ENCODE measurements at regions not wholly inside any gene's neighbourhood (a gene's known extent, or its start where the extent isn't known, plus 50 kb on each side); places are given as distances from the start of the nearest gene placed in this dataset.

DNA sequence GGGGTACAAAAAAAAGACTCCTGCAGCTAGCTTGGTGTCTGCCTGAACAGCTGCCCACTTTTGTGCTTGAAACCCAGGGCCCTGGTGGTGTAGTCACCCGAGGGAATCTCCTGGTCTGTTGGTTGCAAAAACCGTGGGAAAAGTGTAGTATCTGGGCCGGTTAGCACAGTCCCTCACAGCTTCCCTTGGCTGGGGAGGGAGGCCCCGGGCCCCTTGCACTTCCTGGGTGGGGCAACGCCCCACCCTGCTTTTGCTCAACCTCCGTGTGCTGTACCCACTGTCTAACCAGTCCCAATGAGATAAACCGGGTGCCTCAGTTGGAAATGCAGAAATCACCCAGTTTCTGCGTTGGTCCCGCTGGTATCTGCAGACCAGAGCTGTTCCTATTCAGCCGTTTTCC, 211.7 kb upstream of the ZPLD1 start:
- TF ChIP-seq, protein P1, sequence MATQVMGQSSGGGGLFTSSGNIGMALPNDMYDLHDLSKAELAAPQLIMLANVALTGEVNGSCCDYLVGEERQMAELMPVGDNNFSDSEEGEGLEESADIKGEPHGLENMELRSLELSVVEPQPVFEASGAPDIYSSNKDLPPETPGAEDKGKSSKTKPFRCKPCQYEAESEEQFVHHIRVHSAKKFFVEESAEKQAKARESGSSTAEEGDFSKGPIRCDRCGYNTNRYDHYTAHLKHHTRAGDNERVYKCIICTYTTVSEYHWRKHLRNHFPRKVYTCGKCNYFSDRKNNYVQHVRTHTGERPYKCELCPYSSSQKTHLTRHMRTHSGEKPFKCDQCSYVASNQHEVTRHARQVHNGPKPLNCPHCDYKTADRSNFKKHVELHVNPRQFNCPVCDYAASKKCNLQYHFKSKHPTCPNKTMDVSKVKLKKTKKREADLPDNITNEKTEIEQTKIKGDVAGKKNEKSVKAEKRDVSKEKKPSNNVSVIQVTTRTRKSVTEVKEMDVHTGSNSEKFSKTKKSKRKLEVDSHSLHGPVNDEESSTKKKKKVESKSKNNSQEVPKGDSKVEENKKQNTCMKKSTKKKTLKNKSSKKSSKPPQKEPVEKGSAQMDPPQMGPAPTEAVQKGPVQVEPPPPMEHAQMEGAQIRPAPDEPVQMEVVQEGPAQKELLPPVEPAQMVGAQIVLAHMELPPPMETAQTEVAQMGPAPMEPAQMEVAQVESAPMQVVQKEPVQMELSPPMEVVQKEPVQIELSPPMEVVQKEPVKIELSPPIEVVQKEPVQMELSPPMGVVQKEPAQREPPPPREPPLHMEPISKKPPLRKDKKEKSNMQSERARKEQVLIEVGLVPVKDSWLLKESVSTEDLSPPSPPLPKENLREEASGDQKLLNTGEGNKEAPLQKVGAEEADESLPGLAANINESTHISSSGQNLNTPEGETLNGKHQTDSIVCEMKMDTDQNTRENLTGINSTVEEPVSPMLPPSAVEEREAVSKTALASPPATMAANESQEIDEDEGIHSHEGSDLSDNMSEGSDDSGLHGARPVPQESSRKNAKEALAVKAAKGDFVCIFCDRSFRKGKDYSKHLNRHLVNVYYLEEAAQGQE (tag by site-specific recombination; IDR thresholded peaks at IDR 0.05): no peak
- TF ChIP-seq, protein P2, sequence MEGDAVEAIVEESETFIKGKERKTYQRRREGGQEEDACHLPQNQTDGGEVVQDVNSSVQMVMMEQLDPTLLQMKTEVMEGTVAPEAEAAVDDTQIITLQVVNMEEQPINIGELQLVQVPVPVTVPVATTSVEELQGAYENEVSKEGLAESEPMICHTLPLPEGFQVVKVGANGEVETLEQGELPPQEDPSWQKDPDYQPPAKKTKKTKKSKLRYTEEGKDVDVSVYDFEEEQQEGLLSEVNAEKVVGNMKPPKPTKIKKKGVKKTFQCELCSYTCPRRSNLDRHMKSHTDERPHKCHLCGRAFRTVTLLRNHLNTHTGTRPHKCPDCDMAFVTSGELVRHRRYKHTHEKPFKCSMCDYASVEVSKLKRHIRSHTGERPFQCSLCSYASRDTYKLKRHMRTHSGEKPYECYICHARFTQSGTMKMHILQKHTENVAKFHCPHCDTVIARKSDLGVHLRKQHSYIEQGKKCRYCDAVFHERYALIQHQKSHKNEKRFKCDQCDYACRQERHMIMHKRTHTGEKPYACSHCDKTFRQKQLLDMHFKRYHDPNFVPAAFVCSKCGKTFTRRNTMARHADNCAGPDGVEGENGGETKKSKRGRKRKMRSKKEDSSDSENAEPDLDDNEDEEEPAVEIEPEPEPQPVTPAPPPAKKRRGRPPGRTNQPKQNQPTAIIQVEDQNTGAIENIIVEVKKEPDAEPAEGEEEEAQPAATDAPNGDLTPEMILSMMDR (tag by site-specific recombination; IDR thresholded peaks at IDR 0.05): no peak
- TF ChIP-seq SCRT1 (tag by site-specific recombination; IDR thresholded peaks at IDR 0.05; ENCODE audit: borderline replicate concordance): no peak
- TF ChIP-seq, protein P3, sequence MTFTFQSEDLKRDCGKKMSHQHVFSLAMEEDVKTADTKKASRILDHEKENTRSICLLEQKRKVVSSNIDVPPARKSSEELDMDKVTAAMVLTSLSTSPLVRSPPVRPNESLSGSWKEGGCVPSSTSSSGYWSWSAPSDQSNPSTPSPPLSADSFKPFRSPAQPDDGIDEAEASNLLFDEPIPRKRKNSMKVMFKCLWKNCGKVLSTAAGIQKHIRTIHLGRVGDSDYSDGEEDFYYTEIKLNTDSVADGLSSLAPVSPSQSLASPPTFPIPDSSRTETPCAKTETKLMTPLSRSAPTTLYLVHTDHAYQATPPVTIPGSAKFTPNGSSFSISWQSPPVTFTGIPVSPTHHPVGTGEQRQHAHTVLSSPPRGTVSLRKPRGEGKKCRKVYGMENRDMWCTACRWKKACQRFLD (tag by site-specific recombination; IDR thresholded peaks at IDR 0.05): no peak
- TF ChIP-seq ZNF707 (tag by site-specific recombination; IDR thresholded peaks at IDR 0.05): no peak
- TF ChIP-seq ZNF473 (tag by site-specific recombination; IDR thresholded peaks at IDR 0.05): no peak

All from HEK293 (cell line).